IMR-90 (cell line): ENCODE measurements at regions not wholly inside any gene's neighbourhood (a gene's known extent, or its start where the extent isn't known, plus 50 kb on each side); places are given as distances from the start of the nearest gene placed in this dataset.
A peak's percentile ranks its signal among the peaks of the same experiment; 100 is the strongest.

Experiments used
- ATAC-seq: fragments of 200-7000 bp; cut with Tn5 transposase; 2 replicates; pipeline ENCODE4 v1.9.1; 2020; ENCODE audit warnings: low read depth, mild to moderate bottlenecking, moderate library complexity
- BruUV-seq: library from RNA; stranded (reverse); fragments of 400-500 nt; replicated peaks from 2 replicates; lab custom pipeline; 2021; lab: Mats Ljungman, UMichigan
- CTCF ChIA-PET: fragments of 300-600 bp; formaldehyde crosslinking; extraction: SDS; loops from one replicate; lab custom pipeline; 2021; ENCODE audit warnings: antibody characterized with exemption; lab: Yijun Ruan, JAX
- POLR2A ChIA-PET: fragments of 300-600 bp; sonication (Branson Sonifier 250); formaldehyde crosslinking; loops from one replicate; lab custom pipeline; 2022; ENCODE audit warnings: antibody characterized with exemption; ENCODE audit not compliant: unreplicated experiment; lab: Charles Lee
- DNase-seq: peaks from one replicate; pipeline ENCODE4 v3.0.0; 2013
- H2AFZ ChIP-seq: replicated peaks from 2 replicates; pipeline ENCODE3; 2013; ENCODE audit warnings: low read length, mild to moderate bottlenecking; ENCODE audit not compliant: poor library complexity
- H2AK5ac ChIP-seq: 2 replicates; pipeline ENCODE4 v1.6.1; 2013; ENCODE audit warnings: low read depth, low read length, inconsistent platforms
- H2AK9ac ChIP-seq: replicated peaks from 2 replicates; pipeline ENCODE3; 2013; ENCODE audit warnings: mild to moderate bottlenecking, low read depth, low read length, moderate library complexity; ENCODE audit not compliant: poor library complexity
- H2BK120ac ChIP-seq: 2 replicates; pipeline ENCODE4 v1.6.1; 2013; ENCODE audit warnings: low read depth, low read length, inconsistent platforms
- H2BK15ac ChIP-seq: 3 replicates; pipeline ENCODE4 v1.6.1; 2013; ENCODE audit warnings: low read depth, low read length, inconsistent platforms
- H2BK20ac ChIP-seq: 2 replicates; pipeline ENCODE4 v1.6.1; 2013; ENCODE audit warnings: low read depth, mild to moderate bottlenecking, inconsistent platforms, low read length, moderate library complexity
- H2BK5ac ChIP-seq: 2 replicates; pipeline ENCODE4 v1.6.1; 2013; ENCODE audit warnings: mild to moderate bottlenecking, low read depth, low read length, inconsistent platforms; ENCODE audit not compliant: poor library complexity, severe bottlenecking
- H3K14ac ChIP-seq: replicated peaks from 2 replicates; pipeline ENCODE4 v1.6.1; 2013; ENCODE audit warnings: low read depth, low read length, inconsistent platforms
- H3K18ac ChIP-seq: 2 replicates; pipeline ENCODE4 v1.6.1; 2013; ENCODE audit warnings: low read depth, low read length, control low read depth
- H3K23ac ChIP-seq: 2 replicates; pipeline ENCODE4 v1.6.1; 2013; ENCODE audit warnings: low read depth, low read length, inconsistent platforms
- H3K27ac ChIP-seq: 2 replicates; pipeline ENCODE4 v1.5.1; 2013; ENCODE audit warnings: mild to moderate bottlenecking, control low read depth, low read length; ENCODE audit not compliant: insufficient read depth
- H3K27me3 ChIP-seq: 2 replicates; pipeline ENCODE4 v1.6.1; 2013; ENCODE audit warnings: low read length; ENCODE audit not compliant: control insufficient read depth, insufficient read depth
- H3K36me3 ChIP-seq: 2 replicates; pipeline ENCODE4 v1.6.1; 2013; ENCODE audit warnings: low read length, mixed read lengths; ENCODE audit not compliant: control insufficient read depth, insufficient read depth
- H3K4ac ChIP-seq: 2 replicates; pipeline ENCODE4 v1.6.1; 2013; ENCODE audit warnings: low read depth, low read length, inconsistent platforms
- H3K4me1 ChIP-seq: 2 replicates; pipeline ENCODE4 v1.6.1; 2013; ENCODE audit warnings: low read length, mixed read lengths; ENCODE audit not compliant: control insufficient read depth, insufficient read depth
- H3K4me2 ChIP-seq: 2 replicates; pipeline ENCODE4 v1.6.1; 2013; ENCODE audit warnings: low read depth, mild to moderate bottlenecking, control low read depth, low read length, moderate library complexity
- H3K4me3 ChIP-seq: 2 replicates; pipeline ENCODE4 v1.5.1; 2013; ENCODE audit warnings: low read depth, mild to moderate bottlenecking, control low read depth, low read length, moderate library complexity; ENCODE audit not compliant: insufficient read depth
- H3K56ac ChIP-seq: 2 replicates; pipeline ENCODE4 v1.6.1; 2013; ENCODE audit warnings: low read length, inconsistent platforms; ENCODE audit not compliant: insufficient read depth; ENCODE audit errors: extremely low read depth
- H3K79me1 ChIP-seq, 2 experiments: 2 replicates each; pipeline ENCODE4 v1.6.1; 2013; ENCODE audit warnings: low read length in 2 of 2, inconsistent platforms in 1 of 2, low read depth in 1 of 2
- H3K9ac ChIP-seq: 2 replicates; pipeline ENCODE4 v1.6.1; 2013; ENCODE audit warnings: low read depth, low read length, control low read depth
- H3K9me1 ChIP-seq: 2 replicates; pipeline ENCODE4 v1.6.1; 2013; ENCODE audit warnings: low read length, inconsistent platforms; ENCODE audit not compliant: insufficient read depth
- H3K9me3 ChIP-seq: 2 replicates; pipeline ENCODE4 v1.6.1; 2013; ENCODE audit warnings: low read length; ENCODE audit not compliant: control insufficient read depth, insufficient read depth
- H4K20me1 ChIP-seq: 2 replicates; pipeline ENCODE4 v1.6.1; 2013; ENCODE audit warnings: low read length, inconsistent platforms; ENCODE audit not compliant: insufficient read depth
- H4K5ac ChIP-seq: 2 replicates; pipeline ENCODE4 v1.6.1; 2013; ENCODE audit warnings: mild to moderate bottlenecking, low read depth, low read length, control low read depth
- H4K8ac ChIP-seq, 2 experiments: 2 replicates each; pipeline ENCODE4 v1.6.1; 2013; ENCODE audit warnings: low read depth in 2 of 2, low read length in 2 of 2, control low read depth in 1 of 2, inconsistent platforms in 1 of 2
- H4K91ac ChIP-seq: 2 replicates; pipeline ENCODE4 v1.6.1; 2013; ENCODE audit warnings: low read depth, low read length, inconsistent platforms; ENCODE audit not compliant: insufficient read depth
- BHLHE40 ChIP-seq: fragments of 150-350 bp; IDR thresholded peaks from 2 replicates; pipeline ENCODE4 v1.6.1; 2016; ENCODE audit warnings: mild to moderate bottlenecking, low read depth, low read length
- FOS ChIP-seq: fragments of 150-350 bp; IDR thresholded peaks from 2 replicates; pipeline ENCODE4 v1.6.1; 2016; ENCODE audit warnings: low read depth, low read length
- WGBS, 2 experiments: methylation state at CpG; one replicate each; pipeline versions ENCODE4 v1.1.5 to v1.1.7; 2013; ENCODE audit warnings: missing lambda C conversion rate in 2 of 2; ENCODE audit not compliant: insufficient read length in 1 of 2; ENCODE audit errors: extremely low coverage in 2 of 2; 5-methylcytosine and 5-hydroxymethylcytosine counted together
- dilution Hi-C: fragments of 300-500 bp; cut with HindIII; formaldehyde crosslinking; loops from one replicate; pipeline ENCODE4 v1.14.3; 2018; ENCODE audit warnings: low sequenced_read_pairs; ENCODE audit not compliant: unreplicated experiment
- in situ Hi-C: fragments of 300-500 bp; cut with MboI; formaldehyde crosslinking; loops from 3 replicates; pipeline ENCODE4 v1.14.3; 2019; ENCODE audit warnings: low sequenced_read_pairs, inconsistent platforms, mixed read lengths
- intact Hi-C: fragments of 100-400 bp; cut with micrococcal nuclease; formaldehyde crosslinking; loops from 2 replicates; pipeline ENCODE4 v1.10.0; 2022

- ChIA-PET POLR2A (no interaction called here), CTCF (no interaction called here)
- no peak overlapping the region for H2BK120ac ChIP-seq
- no peaks in the 10 kb centered on the region for H3K36me3 ChIP-seq
- H2AK9ac ChIP-seq, result no peak overlapping the region
- no peak overlapping the region for H4K5ac ChIP-seq
- dilution Hi-C loops (no loop called here), in situ Hi-C loops (no loop called here), intact Hi-C loops (no loop called here)
- no peak overlapping the region; the same call in 1 of the 2 replicates for H3K4ac ChIP-seq
- H3K27ac ChIP-seq, result no peak overlapping the region
- peak overlapping the region; percentile 66 for H2BK5ac ChIP-seq
- no CpG with 5 or more reads among the region's 2 CpGs for WGBS, 2 experiments
- H4K8ac ChIP-seq, result no peak overlapping the region; a peak in 1 of 4 replicates
- no TSS peak for BruUV-seq
- H2AFZ ChIP-seq, result no peak overlapping the region
- H2BK15ac ChIP-seq, result no peak overlapping the region
- H4K20me1 ChIP-seq, result no peaks in the 10 kb centered on the region
- H2AK5ac ChIP-seq, result no peak overlapping the region
- no peak overlapping the region for H3K4me3 ChIP-seq
- TF ChIP-seq FOS, result peak; percentile 25; the same call in 1 of the 2 replicates
- TF ChIP-seq BHLHE40, result no peak
- peak; percentile 63 for ATAC-seq
- no peaks in the 10 kb centered on the region for H3K9me3 ChIP-seq
- H3K27me3 ChIP-seq, result no peaks in the 10 kb centered on the region
- no peak overlapping the region for H3K23ac ChIP-seq
- H3K4me1 ChIP-seq, result peaks cover 8% of the 10 kb centered on the region
- no peak overlapping the region for H4K91ac ChIP-seq
- H3K56ac ChIP-seq, result no peak overlapping the region
- no peak overlapping the region for H3K14ac ChIP-seq
- H3K4me2 ChIP-seq, result peak overlapping the region; percentile 36; the same call in 1 of the 2 replicates
- H3K9ac ChIP-seq, result no peak overlapping the region
- no peaks in the 10 kb centered on the region for H3K79me1 ChIP-seq
- H3K18ac ChIP-seq, result no peak overlapping the region
- H3K9me1 ChIP-seq, result peaks cover 4% of the 10 kb centered on the region
- DNase-seq, result peak; percentile 83
- no peak overlapping the region for H2BK20ac ChIP-seq
These were observed 769.1 kb upstream of the LUZP2 start for GRCh38 chr11:23727794-23728193.
